Right renal cortex interstitium (tissue), 3 donors: ENCODE measurements at regions not wholly inside any gene's neighbourhood (a gene's known extent, or its start where the extent isn't known, plus 50 kb on each side); places are given as distances from the start of the nearest gene placed in this dataset.

Experiments used
- DNase-seq, 3 donors: peaks; one replicate each; pipeline ENCODE4 v3.0.0-alpha.2; 2013; ENCODE audit warnings: low read depth in 3 of 3, low spot score in 2 of 3

DNA sequence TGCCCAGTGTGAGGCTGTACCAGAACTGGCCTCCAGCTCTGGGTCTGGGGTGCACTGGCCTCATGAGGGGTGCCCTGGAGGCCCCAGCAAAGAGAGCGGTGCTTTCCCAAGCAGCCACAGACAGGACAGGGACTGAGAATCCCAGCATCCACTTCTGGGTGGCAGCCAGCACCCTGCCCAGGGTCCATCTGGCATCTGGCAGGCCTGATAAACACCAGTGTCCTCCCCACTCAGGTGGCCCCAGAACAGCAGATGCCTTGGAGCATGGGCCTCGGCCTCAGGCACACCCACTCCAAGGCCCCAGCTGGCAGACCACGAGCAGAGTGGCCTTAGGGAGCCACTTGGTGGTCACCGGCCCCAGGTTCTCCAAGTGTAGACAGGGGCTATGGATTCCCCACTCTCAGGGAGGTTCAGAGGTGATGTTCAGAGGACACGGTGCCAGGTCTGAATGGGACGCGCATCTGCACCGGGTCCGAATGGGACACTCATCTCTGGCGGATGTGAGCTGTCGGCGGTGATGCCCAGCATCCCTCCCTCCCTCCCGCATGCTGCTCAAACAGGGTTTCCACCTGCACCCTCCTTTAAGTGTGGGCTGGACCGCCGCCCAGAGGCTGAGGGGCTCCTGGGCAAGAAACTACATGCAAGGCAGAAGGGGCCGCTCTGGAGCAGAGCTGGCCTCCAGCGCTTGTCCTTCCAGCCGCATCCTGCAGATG is 82.2 kb upstream of the GPC1 start:
- DNase-seq = no peak

DNA sequence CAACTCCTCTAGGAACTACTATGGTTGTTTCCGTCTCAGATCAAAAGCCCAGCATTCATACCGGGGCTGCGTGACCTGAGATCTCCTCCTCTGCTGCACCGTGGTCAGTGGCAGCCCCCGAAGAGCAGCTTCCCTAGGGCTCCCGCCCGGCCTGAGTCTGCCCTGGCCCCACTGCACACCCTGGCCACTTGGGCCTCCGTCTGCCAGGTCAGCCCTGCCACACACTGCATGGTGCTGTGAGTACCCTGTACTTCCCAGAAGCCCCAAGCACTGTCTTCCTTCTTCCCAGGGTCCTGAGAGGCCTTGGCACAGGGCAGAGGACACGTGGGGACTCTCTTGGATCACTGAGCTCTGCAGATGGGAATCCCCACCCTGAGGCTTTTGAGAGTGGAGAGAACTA is 81.5 kb upstream of the GPC1 start:
- no peak for DNase-seq

DNA sequence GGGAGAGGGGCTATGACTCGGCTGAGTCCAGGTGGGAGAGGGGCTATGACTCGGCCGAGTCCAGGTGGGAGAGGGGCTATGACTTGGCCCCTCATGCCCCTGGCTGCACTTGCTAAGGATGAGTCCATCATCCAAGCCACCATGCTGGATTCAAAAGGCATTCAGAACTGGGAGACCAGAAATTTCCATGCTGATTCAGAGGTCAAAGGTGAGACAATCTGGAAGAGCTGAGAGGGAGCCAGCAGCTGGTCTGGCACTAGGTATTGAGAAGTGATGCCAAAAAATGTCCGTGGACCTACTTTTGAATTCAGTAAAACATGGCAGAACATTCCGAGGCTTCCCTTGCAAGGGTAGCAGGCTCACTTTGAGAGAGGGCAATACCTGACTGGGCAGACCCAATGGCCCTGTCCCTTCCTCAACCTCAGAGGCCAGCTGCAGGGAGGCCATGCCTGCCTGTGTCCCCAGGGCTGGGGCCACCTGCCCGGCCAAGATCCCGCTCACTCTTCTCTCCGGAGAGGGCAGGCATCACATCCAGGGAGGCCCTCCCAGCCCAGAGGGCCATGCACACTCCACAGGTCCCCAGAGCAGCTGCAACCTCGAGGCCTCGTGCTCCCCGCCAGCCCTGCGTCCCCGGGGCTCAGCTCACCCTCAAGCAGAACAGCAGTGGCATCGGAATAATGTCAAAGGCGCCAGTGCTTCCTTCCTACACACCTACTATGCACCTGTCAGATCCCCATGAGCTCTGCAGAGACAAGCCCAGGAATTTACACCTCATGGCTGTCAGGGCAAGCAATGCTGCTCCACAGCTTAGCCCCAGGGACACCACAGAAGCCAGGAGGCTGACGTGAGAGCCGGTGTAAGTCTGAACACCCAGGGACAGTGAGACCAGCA is 80.2 kb upstream of the GPC1 start:
- DNase-seq = no peak

DNA sequence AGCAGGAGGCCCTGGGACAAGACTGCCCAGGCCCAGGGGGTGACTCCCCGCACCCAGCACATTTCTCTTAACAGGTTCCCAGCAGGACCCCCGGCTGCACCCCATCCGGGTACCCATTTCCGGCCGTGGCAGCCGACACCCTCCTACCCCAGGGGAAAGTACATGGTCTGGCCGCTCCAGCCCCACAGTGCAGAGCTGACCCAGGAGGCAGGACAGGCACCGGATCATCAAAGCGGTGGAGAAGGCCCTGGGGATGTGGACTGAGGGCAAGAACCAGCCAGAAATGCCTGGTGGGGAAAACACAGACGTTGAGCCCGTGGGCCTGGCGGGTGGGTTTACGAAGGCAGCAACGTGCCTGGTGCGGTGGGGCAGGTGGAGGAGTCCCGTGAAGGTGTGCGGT is 79.5 kb upstream of the GPC1 start:
- DNase-seq = no peak

DNA sequence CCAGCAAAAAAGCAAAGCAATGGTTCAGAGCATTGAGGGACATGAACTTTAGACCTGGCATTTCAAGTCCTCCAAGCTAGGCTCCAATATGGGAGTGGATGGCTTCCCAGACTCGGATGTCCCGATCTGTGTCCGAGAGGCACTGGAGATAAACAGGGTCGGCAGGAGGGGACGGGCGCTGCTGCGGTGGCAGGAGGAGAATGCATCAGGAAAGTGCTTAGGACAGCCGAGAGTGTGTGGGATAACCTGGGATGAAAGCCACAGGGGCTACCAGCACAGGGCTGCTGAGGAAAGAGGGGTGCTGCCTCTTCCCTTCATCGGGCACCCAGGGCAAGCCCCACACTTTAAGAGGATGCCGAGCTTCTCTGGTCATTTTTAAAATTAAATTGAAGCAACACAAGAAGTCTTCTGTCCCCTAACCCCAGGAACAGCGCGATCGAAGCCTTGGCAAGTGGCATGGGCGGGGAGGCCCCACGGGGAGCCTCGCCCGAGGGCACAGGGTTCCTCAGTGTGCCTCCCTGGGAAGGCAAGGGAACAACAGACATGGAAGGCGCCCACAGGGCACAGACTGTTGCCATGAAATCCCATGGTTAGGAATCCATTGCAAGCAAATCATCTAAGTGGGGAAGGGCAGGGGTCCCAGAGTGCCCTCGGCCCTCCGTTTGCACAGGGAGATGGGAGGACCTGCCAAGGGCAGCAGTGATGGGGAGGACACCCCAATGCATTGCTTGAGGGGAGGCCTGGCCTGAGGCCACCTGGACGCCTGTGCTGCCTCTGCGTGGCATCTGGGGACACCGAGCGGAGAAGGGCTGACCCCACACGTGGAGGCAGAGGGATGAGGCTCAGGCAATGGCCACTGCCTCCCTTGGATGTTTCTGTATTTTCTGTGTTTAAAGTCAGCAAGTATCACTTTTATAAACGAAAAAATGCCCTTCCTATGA is 78.5 kb upstream of the GPC1 start:
- DNase-seq = no peak

DNA sequence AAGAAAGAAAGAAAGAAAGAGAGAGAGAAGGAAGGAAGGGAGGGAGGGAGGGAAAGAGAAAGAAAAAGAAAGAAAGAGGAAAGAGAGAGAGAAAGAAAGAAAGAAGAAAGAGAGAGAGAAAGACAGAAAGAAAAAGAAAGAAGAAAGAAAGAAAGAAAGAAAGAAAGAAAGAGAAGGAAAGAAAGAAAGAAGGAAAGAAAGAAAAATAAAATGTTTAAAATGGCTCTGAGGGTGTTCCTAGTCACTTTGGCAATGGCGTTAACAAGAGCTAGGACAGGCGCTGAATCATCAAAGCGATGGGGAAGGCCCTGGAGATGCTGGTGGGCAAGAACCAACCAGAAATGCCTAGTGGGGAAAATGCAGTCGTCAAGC is 77.8 kb upstream of the GPC1 start:
- DNase-seq = no peak

DNA sequence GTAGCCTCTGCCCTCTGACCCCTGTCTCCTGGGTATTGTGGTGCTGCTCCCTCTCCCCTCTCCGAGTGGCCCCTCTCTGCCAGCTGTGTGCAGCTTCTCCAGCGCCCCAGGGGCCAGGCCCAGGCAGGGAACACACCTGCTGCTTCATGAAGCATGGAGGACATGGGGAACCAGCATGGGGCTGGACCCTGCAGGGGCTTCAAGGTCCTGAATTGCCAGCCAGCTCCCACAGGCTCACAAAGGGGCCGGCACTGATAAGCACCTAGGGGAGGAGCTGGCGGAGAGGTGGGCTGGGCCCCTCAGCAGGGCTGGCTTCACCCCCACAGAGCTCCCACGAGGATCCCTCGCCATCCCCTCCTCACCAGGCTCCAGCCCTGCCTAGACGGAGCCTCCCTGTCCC is 77.4 kb upstream of the GPC1 start:
- DNase-seq = no peak

DNA sequence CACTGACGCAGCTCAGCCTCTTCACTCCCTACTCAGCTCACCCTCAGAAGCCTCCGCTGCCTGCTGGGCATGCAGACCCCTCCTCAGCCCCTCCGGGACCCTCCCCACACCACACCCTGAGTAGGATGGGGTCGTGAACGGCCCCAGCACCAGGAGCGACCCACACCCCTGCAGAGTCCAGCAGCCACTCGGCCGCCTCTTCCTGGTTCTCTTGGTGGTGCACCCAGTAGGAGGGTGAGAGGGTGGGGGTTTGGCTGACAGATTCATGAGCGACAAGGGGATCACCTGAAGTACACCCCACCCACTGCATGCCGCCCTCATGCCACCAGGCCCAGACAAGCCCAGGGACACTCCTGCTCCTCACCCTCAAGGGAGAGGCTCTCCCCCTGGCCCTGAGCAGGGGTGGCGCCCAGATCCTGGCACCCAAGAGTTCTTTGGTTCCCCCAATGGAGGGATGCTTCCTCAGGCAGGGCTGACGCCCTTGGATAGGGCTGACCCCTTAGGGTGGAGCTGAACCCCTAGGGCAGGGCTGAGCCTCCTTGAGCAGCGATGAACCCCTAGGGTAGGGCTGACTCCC is 76.6 kb upstream of the GPC1 start:
- DNase-seq = no peak

DNA sequence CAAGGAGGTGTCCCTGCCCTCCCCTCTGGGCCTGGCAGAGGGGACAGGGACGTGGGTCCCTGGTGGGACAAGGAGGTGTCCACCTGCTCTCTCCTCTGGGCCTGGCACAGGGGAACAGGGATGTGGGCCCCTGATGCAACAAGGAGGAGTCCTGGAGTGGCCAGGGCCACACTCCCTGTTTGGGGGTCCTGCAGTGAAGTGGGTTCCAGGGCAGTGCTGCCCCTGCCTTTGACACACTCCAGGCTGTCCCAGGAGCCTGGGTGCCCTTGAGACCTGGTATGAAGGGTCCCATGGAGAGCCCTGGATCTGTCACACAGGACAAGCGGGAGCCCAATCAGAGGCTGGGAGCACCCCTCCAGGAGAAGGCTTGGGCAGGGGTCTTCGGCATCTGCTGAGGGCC is 75.8 kb upstream of the GPC1 start:
- no peak for DNase-seq

DNA sequence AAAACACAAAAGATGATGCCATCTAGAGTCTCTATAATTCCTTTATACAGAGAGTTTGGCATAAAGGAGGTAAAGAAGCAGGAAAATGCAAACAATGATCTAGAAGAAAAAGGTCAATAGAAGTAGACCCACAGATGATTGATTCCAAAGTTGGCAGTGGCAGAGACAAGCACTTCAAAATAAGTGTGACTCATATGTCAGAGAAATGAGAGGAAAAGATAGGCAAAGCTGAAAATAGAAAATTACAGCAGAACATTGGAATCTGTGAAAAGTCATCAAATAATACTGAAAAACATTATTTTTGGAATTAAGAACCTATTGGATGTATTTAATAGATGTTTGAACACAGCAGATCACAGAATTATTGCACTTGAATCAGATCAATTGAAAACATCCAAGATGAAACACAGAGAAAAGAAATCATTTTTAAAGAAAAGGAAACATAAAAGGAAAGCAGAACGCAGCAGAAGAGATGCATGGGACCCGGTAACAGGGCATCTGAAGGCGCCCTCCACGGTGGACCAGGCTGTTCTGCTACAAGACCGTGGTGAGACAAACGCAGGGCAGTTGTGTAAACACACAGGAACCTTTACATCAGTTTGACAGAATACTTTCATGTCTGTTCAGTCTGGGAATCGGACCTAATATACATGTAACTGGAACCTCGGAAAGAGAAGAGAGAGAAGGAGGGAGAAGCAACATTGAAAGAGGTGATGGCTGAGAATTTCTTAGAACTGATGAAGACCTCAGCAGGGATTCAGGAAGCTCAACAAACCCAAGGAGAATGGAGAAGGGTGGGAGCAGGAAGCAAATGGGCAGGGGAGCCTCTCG is 74.6 kb upstream of the GPC1 start:
- DNase-seq = no peak

DNA sequence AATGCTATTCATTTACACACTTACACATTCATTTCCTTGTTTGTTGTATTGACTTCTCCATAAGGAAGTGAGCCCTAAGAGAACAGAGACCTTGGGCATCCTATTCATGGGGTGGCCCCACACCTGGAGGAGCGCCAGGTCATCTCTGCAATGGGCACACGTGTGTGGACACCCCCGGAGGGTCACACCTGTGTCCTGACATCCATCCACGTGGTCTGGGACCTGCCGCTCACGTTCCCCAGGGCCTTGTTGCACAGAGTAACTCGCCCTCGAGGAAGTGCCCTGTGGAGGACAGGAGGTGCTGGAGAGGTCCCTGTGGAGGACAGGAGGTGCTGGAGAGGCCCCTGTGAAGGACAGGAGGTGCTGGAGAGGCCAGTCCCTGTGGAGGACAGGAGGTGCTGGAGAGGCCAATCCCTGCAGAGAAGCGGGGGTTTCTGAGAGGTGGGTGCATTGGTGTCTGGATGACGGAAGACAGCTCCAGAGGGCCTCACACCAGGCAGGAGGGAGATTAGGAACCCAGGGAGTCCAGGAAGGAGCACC is 73.2 kb upstream of the GPC1 start:
- DNase-seq = no peak

DNA sequence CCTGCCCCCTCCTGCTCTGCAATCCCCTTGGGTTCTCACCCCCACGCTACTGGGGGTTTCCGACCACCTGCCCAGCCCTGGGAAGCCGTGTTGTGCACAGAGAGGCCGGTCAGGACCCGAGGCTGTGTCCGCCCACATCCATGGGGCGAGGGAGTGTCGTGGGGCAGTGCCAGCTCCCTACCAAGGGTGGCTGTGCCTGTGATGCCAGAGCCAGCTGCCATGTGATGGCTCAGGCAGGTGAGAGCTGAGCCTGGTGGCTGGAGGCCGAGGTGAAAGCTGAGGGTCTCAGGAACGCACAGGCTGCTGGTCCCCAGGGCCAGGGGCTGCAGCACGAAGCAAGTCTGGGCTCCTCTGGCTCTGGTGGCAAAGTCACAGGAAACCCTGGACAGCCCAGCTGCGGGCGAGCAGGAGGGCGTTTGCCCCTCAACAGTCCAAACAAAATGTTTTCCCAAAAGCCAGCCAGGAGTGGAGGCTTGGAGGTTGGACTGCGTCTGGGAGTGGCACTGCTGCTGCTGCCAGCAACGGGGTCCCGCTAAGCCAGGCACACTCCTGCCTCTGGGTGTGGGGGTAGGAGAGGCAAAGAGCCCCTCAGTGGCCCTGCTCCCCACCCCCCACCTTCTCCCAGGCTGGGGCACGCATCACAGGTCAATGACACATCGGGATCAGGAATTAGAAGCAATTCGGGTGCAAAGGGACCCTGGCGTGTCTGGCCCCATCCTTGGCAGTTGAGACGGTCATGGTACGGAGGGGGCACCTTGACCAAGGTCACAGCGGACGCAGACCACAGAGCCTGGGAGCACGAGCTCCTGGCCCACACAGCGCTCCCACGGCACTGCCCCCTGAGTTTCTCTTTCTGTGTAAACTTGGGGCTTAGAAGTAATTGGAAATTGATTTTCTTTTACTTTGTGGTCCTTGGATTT is 72.4 kb upstream of the GPC1 start:
- DNase-seq = no peak

DNA sequence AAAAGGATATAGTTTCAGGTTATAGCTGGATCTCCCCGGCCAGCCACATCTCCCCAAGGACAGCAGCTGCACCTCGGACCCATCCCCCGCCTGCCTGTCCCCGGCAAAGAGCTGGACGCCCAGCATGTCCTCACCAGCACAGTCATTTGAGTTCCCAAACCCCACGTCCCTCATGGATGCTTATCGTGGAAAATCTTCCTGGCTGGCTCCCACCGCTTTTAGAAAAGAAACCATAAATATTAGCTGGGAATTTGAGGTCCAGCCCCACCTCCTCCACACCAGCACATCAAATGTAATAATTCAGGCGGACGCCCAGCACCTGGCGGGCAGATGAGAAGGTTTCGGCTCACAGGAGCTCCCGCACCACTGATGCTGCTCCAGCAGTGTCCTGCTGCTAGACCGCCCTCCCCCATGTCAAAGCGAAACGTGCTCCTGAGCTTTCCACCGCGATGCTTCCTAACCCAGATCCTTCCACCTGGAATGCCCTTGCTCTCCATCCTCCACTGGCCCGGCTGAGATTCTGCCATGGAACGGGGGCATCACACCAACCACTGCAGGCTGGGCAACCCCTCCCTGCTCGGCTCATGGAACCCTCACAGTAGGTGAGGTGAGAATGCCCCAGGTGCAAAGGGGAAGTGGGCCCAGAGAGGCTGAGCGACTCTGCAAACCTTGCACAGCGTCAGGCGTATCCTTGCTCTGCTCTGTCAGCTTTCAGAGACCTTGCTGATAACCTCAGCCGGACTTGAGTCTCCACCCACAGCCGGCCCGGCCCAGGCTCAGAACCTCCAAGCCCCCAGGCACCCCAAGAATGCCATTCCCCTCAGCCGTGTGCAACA is 71.5 kb upstream of the GPC1 start:
- DNase-seq = no peak

DNA sequence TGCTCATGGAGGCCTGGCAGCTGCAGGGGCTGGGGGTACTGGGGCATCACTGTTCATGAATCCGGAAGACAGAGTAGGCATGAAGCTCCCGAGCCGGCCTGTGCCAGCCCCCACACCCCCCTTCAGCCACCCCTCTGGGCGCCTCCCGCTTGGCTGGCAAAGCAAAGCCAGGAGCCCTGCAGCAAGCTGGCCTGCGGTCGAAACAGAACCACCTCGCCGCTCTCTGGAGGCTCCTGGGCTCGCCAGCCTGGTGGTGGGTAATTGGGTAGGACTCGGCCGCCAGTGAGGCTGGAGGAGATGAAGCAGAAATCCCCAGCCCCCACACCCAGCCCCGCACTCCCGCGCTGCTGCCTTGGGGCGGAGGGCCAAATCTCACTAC is 70.9 kb upstream of the GPC1 start:
- no peak for DNase-seq

DNA sequence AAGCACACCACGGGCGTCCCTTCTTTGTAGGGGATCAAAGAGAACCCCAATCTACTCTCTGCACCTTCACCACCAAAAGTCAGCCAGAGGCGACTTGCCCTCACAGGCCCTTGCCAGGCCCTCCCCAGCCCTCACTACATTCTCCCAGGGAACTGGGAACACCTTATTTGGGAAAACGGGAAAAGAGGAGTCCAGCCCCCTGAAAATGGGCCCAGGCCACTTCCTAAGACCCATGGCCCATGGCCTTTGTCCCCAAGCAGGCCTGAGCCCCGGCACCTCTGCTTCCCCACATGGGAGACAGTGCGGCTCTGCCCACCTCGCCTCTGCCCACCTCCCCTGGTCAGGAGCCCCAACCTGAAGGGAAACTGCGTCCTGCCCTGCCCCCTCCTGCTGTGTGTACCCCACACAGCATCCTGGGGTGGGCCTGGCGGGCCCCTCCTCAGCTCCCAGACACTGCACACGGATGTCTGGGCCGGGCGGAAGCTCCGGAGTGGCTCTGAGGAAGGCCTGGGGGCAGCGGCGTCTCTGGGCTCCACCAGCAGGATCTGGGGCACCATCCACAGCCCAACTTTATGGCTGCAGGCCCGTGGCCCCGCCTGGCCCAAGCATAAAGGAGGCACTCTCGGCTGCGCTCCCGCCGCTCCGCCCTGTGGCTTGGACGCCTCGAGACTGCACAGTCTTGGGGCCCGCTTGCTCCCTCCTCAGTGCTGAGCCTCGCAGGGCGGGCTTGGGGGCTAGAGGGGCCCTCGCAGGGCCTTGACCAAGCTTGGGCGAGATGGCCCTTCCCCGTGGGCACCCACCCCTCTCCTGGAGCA is 70.3 kb upstream of the GPC1 start:
- no peak for DNase-seq

DNA sequence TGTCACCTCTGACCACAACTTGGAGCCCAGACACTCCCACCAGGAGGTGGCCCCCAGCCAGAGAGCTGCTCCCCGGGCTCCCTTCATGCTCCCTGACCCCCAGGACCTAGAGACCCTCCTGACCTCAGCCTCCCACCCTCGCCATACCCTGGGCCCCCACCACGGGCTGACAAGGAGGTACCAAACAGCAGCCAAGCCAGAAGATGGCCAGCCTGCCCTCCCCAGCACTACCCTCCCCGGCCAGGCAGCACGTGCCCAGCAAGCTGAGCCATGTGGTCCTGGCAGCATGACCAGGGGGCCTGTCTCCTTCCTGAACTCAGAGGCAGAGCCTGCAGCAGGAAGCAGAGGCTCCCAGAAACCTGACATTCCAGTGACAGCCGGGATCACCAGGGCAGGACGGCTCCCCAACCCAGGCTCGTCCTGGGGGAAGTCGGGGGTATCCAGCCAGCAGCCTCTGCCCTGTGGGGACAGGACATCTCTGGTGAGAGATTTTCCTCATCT is 69.4 kb upstream of the GPC1 start:
- no peak for DNase-seq

DNA sequence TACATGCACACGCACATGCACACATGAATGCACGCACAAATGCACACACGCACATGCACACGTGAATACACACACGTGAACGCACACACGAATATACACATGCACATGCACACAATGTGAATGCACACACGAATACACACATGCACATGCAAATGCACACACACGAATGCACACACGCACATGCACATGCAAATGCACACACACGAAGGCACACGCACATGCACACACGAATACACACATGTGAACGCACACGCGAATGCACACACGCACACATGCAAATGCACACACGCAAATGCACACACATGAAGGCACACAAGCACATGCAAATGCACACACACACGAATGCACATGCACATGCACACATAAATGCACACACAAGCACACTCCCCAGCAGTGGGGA is 68.6 kb upstream of the GPC1 start:
- DNase-seq = no peak
